Kidney (tissue), 13 donors: ENCODE measurements at regions not wholly inside any gene's neighbourhood (a gene's known extent, or its start where the extent isn't known, plus 50 kb on each side); places are given as distances from the start of the nearest gene placed in this dataset.

Experiments used
- DNase-seq, 5 donors: peaks; one replicate each; pipeline ENCODE4 v3.0.0-alpha.2; 2013 to 2020
- FAIRE-seq: peaks from 2 replicates; lab custom pipeline; 2012; peaks lifted over from hg19 to GRCh38; lab: Jason Lieb, UNC
- H3K27ac ChIP-seq, 2 donors: one replicate each; pipeline ENCODE4 v1.7.0; 2013; ENCODE audit warnings: low read depth in 2 of 2, low read length in 2 of 2, inconsistent platforms in 1 of 2
- H3K27me3 ChIP-seq: one replicate; pipeline ENCODE4 v1.7.1; 2013; ENCODE audit warnings: low read length, inconsistent platforms; ENCODE audit not compliant: control insufficient read depth, insufficient read depth
- H3K36me3 ChIP-seq, 3 donors: one replicate each; pipeline versions ENCODE4 v1.7.0 to v1.7.1; 2013; ENCODE audit warnings: low read length in 3 of 3, control low read depth in 1 of 3, inconsistent platforms in 1 of 3; ENCODE audit not compliant: insufficient read depth in 3 of 3, control insufficient read depth in 2 of 3
- H3K4me1 ChIP-seq, 3 donors: one replicate each; pipeline versions ENCODE4 v1.7.0 to v1.7.1; 2013; ENCODE audit warnings: low read length in 3 of 3, inconsistent platforms in 1 of 3, low read depth in 1 of 3; ENCODE audit not compliant: control insufficient read depth in 2 of 3, insufficient read depth in 2 of 3
- H3K4me3 ChIP-seq, 3 donors: one replicate each; pipeline versions ENCODE4 v1.7.0 to v1.8.1; 2013; ENCODE audit warnings: low read length in 3 of 3, control low read depth in 1 of 3, inconsistent platforms in 1 of 3
- H3K9ac ChIP-seq, 3 donors: one replicate each; pipeline versions ENCODE4 v1.7.0 to v1.7.1; 2013; ENCODE audit warnings: low read length in 3 of 3, control low read depth in 1 of 3, inconsistent platforms in 1 of 3
- H3K9me3 ChIP-seq, 3 donors: one replicate each; pipeline versions ENCODE4 v1.7.0 to v1.7.1; 2013; ENCODE audit warnings: low read length in 3 of 3, control low read depth in 1 of 3, inconsistent platforms in 1 of 3; ENCODE audit not compliant: control insufficient read depth in 2 of 3, insufficient read depth in 1 of 3
- CTCF ChIP-seq: IDR thresholded peaks from 3 replicates; pipeline ENCODE4 v1.5.1; 2012; ENCODE audit warnings: mild to moderate bottlenecking, moderate library complexity, borderline replicate concordance; ENCODE audit not compliant: insufficient read depth; ENCODE audit errors: extremely low read depth
- intact Hi-C: fragments of 100-400 bp; cut with DNase I; formaldehyde crosslinking; loops from one replicate; pipeline ENCODE4 v1.11.1; 2022
- donor health status: control.
- donor health status: control.
- donor health status: control.
- donor health status: control.
- donor health status: control.
- donor health status: DM: yes; HTN: yes; CAD: no.
- donor health status: Normal renal cell carcinoma (clear cell type).

- Histone ChIP-seq H3K9me3 (no peaks in the 10 kb centered on the region), H3K9ac (no peak overlapping the region), H3K36me3 (no peaks in the 10 kb centered on the region), H3K4me1 (no peaks in the 10 kb centered on the region), H3K4me3 (no peak overlapping the region), H3K27me3 (no peaks in the 10 kb centered on the region), H3K27ac (no peak overlapping the region)
- no peak for TF ChIP-seq CTCF
- FAIRE-seq, result no peak
- intact Hi-C loops, result no loop called here
- no peak for DNase-seq
Measured at GRCh38 chr22:47460176-47460575, 697.7 kb downstream of the TBC1D22A start.

- TF ChIP-seq CTCF, result no peak
- FAIRE-seq (no peak), DNase-seq (no peak)
- Histone ChIP-seq H3K4me3 (no peak overlapping the region), H3K9me3 (peaks cover 0 to 10% (median 5%) of the 10 kb centered on the region in 3 donors), H3K27me3 (no peaks in the 10 kb centered on the region), H3K27ac (no peak overlapping the region), H3K9ac (no peak overlapping the region), H3K4me1 (no peaks in the 10 kb centered on the region), H3K36me3 (no peaks in the 10 kb centered on the region)
- intact Hi-C loops, result no loop called here
Measured at GRCh38 chr22:47458348-47458747, 695.9 kb downstream of the TBC1D22A start.

GRCh38 chr22:47457509-47458300, 695.3 kb downstream of the TBC1D22A start:
- FAIRE-seq, result no peak
- no peak for DNase-seq
- Histone ChIP-seq H3K36me3 (no peaks in the 10 kb centered on the region), H3K27me3 (no peaks in the 10 kb centered on the region), H3K9me3 (peaks cover 0 to 10% (median 5%) of the 10 kb centered on the region in 3 donors), H3K9ac (no peak overlapping the region), H3K4me3 (no peak overlapping the region), H3K4me1 (no peaks in the 10 kb centered on the region), H3K27ac (no peak overlapping the region)
- intact Hi-C loops, result no loop called here
- no peak for TF ChIP-seq CTCF
